Adipocyte (in vitro differentiated cells): ENCODE measurements at regions not wholly inside any gene's neighbourhood (a gene's known extent, or its start where the extent isn't known, plus 50 kb on each side); places are given as distances from the start of the nearest gene placed in this dataset.

Experiments
- DNase-seq: peaks from one replicate; pipeline ENCODE4 v3.0.0-alpha.2; 2015; ENCODE audit warnings: low read depth
- H3K27me3 ChIP-seq: replicated peaks from 2 replicates; pipeline ENCODE4 v1.7.0; 2013; ENCODE audit warnings: mild to moderate bottlenecking, low read length, moderate library complexity; ENCODE audit not compliant: control insufficient read depth, insufficient read depth
- H3K36me3 ChIP-seq: 2 replicates; pipeline ENCODE4 v1.7.0; 2013; ENCODE audit warnings: low read length, mild to moderate bottlenecking, moderate library complexity; ENCODE audit not compliant: control insufficient read depth, insufficient read depth, severe bottlenecking
- H3K4me1 ChIP-seq: 2 replicates; pipeline ENCODE4 v1.7.0; 2013; ENCODE audit warnings: mild to moderate bottlenecking, low read length, moderate library complexity; ENCODE audit not compliant: control insufficient read depth, insufficient read depth
- H3K4me3 ChIP-seq: 2 replicates; pipeline ENCODE4 v1.7.0; 2013; ENCODE audit warnings: mild to moderate bottlenecking, low read length, moderate library complexity
- H3K9ac ChIP-seq: 2 replicates; pipeline ENCODE4 v1.7.0; 2013; ENCODE audit warnings: mild to moderate bottlenecking, low read length, moderate library complexity
- H3K9me3 ChIP-seq: 2 replicates; pipeline ENCODE4 v1.7.0; 2013; ENCODE audit warnings: mild to moderate bottlenecking, low read length, moderate library complexity; ENCODE audit not compliant: control insufficient read depth

DNA sequence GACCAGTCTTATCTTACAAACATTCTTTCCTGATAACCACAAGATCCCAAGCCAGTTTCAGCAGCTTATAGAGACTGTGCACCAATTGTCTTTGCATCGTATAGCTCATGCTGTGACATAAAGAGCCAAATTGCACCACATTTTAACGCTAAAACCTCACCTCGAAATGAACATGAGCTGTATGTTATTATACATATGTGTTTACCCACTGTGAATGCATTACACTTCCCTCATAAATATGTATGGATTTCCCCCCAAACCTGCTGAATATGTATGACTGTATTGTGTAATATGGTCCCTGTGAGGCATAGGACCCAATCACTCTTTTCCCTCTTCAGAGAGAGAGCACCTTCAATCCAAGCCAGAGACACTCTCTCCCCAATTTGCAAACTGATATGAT, 692.4 kb downstream of the NLGN4X start:
- Histone ChIP-seq H3K9me3 (no peaks in the 10 kb centered on the region), H3K27me3 (no peaks in the 10 kb centered on the region), H3K4me3 (no peak overlapping the region), H3K9ac (no peak overlapping the region), H3K36me3 (no peaks in the 10 kb centered on the region), H3K4me1 (no peaks in the 10 kb centered on the region)
- DNase-seq, result no peak

DNA sequence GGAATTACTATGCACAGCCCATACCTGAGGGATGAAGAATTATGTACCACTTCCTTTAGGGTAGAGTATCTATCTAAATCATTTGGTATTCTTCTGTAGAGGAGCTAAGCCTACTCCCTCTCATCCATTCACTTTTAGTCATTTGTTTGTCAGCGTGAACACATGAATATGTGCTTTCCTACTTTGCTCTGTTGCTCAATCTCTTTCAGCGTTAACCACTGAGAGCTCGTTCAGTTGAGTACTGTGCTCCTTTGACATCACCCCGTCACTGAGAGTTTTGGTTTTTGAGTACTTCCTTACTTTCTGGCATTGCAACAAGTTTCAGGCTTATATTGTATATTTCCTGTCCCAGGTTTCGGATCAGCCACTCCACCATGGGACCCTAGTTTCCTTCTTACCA, 700.6 kb downstream of the NLGN4X start:
- H3K4me3 ChIP-seq, result no peak overlapping the region
- no peak for DNase-seq
- no peaks in the 10 kb centered on the region for H3K27me3 ChIP-seq
- H3K4me1 ChIP-seq, result no peaks in the 10 kb centered on the region
- H3K9ac ChIP-seq, result no peak overlapping the region
- H3K9me3 ChIP-seq, result no peaks in the 10 kb centered on the region
- no peaks in the 10 kb centered on the region for H3K36me3 ChIP-seq

DNA sequence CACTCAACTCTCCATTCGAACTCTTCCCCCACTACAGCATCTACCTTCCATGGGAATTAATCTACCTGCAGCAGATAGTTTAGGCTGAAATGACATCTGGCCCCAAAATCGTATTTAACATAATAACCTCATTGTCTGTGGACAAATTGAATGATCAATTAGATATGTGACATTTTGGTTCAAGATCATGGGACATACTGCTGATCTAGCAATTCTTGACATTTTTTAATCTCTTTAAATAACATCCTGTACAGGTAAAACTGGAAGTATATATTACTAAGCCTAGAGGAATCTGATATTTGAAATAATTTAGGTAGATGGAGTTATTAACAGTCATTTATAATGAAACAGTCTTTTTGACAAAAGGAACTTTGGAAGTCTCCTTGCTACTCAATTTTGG, 702.5 kb downstream of the NLGN4X start:
- Histone ChIP-seq H3K4me3 (no peak overlapping the region), H3K9ac (no peak overlapping the region), H3K27me3 (no peaks in the 10 kb centered on the region), H3K4me1 (no peaks in the 10 kb centered on the region), H3K36me3 (no peaks in the 10 kb centered on the region), H3K9me3 (no peaks in the 10 kb centered on the region)
- no peak for DNase-seq

DNA sequence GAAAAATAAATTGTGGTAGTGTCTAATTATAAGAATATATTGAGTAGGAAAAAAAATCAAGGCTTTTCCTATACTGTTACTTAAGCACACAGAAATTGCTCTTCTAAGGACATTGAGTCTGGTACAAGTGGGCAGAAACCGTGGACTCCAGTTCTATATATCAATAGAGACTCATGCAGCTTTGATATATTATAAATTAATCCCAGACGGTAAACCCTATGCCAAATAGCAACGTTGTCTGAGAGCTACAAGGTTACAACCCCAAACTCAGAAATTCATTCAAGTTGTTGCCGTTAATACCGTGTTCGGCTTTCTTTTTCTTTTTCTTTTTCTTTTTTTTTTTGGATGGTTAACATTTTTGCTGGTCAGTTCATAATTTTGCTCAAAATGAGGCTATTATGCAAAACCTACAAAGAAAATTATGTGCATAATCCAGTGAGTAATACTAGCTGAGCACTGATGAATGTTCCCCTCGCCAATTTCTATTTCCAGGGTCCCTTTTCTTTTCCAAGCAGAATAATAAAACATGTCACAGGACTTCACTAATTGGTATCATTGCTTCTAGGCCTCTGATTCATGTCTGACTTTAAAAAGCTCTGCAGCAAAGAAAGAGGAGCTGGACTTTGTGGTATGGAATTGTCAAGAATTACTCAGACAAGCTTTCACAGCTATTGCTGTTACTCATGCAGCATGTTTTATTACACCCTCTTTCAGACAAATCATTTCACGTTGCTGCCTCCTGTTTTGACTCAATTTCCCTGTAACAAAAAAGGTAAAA, 737.7 kb downstream of the NLGN4X start:
- H3K9me3 ChIP-seq, result no peaks in the 10 kb centered on the region
- no peaks in the 10 kb centered on the region for H3K4me1 ChIP-seq
- H3K9ac ChIP-seq, result no peak overlapping the region
- H3K36me3 ChIP-seq, result no peaks in the 10 kb centered on the region
- no peak overlapping the region for H3K4me3 ChIP-seq
- DNase-seq, result no peak
- no peaks in the 10 kb centered on the region for H3K27me3 ChIP-seq

DNA sequence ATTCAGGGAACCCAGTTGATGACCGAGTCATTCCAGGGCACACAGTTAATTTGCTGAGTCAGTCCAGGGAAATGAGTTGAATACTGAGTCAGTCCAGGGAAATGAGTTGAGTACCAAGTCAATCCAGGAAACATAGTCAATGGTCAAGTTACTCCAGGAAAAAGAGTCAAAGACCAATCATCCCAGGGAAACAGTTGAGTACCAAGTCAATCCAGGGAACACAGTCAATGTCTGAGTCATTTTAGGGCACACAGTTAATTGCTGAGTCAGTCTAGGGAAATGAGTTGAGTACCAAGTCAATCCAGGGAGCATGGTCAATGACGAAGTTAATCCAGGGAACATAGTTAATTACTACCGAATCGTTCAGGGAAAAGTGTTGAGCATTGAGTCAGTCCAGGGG, 754.4 kb downstream of the NLGN4X start:
- H3K9ac ChIP-seq, result no peak overlapping the region
- H3K4me1 ChIP-seq, result no peaks in the 10 kb centered on the region
- H3K27me3 ChIP-seq, result no peaks in the 10 kb centered on the region
- no peak for DNase-seq
- no peak overlapping the region for H3K4me3 ChIP-seq
- no peaks in the 10 kb centered on the region for H3K36me3 ChIP-seq
- peaks cover 13% of the 10 kb centered on the region for H3K9me3 ChIP-seq

DNA sequence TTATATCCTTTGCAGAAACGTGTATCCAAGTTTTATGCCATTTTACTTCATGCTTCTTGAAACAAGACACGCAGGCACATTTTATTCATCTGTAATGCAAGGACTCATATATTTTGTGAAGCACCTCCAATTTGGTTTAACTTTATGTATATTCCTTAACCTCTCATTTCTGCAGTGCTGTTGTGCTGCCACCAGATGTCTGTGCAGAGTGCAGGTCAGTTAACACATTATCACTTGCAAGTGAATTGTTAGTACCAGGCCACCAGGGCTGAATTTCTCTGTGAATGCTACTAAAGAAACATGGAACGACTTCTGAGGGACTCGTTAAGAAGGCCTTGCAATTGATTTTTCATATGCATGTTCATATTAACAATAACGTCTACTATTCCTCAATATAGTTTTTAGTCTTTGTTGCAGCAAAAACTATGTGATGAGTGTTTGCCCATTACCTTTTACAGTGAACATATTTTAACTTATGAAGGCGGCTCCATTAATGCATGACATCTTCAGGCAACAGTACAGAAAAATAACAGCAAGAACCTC, 770.3 kb downstream of the NLGN4X start:
- DNase-seq, result no peak
- H3K36me3 ChIP-seq, result no peaks in the 10 kb centered on the region
- H3K9ac ChIP-seq, result no peak overlapping the region
- no peaks in the 10 kb centered on the region for H3K4me1 ChIP-seq
- H3K9me3 ChIP-seq, result no peaks in the 10 kb centered on the region
- H3K27me3 ChIP-seq, result no peaks in the 10 kb centered on the region
- H3K4me3 ChIP-seq, result no peak overlapping the region

DNA sequence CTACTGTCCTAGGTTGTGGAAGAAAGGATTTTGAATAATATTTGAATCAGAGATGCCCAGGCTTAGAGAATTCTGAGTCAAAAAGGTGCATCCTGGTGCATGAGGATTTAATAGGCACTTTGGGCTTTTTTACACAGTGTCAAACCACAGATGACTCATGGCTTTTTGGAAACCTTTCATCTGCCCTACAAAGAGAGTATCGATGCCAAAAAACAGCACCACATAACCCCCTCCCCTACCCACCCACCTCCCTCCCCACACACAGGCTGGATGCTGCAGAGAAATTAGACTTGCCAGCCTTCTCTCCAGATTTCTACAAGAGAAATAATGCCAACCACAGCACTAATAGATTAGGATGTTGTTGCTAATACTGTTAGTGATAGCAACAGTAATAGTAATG, 779.3 kb downstream of the NLGN4X start:
- no peaks in the 10 kb centered on the region for H3K4me1 ChIP-seq
- no peaks in the 10 kb centered on the region for H3K36me3 ChIP-seq
- no peaks in the 10 kb centered on the region for H3K27me3 ChIP-seq
- no peaks in the 10 kb centered on the region for H3K9me3 ChIP-seq
- no peak overlapping the region for H3K4me3 ChIP-seq
- no peak for DNase-seq
- no peak overlapping the region for H3K9ac ChIP-seq

DNA sequence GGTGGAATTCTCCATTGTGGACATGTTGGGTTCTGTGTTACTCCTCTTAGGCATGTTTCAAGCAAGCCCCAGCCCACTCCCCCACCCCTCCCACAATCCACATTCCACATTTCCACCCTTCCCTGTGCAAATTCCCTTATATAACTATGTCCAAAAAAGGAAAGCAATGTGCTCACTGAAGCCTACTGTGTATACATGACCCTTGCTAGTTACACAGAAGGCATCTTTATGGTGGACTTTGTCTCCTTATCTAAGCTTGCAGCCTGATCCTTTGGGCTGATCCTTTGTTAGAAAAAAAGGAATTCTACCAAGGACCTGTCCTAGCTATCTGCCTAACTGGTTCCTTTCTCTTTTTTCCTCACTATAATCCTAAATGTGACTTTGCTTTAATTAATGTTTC, 796.8 kb downstream of the NLGN4X start:
- Histone ChIP-seq H3K27me3 (no peaks in the 10 kb centered on the region), H3K9me3 (peaks cover 4% of the 10 kb centered on the region), H3K4me1 (no peaks in the 10 kb centered on the region), H3K4me3 (no peak overlapping the region), H3K36me3 (no peaks in the 10 kb centered on the region), H3K9ac (no peak overlapping the region)
- no peak for DNase-seq

DNA sequence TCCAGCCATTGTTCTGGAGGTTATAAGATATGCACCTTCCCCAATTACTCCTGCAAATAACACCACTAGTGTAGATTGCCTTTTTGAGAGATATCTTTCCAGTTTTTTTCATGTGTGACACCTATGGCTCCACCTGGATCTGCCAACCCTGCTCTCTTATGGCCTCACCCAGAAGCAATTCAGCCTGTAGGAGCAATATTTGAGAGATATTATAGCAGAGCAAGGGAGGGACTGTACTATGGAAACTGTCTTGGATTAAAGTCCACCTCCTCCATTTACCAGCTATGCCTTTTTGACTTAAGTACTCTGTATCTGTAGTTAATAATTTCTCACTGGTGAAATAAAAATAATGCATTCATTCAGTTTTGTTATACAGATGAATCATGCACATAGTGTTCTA, 803.5 kb downstream of the NLGN4X start:
- H3K9ac ChIP-seq, result no peak overlapping the region
- peaks cover 8% of the 10 kb centered on the region for H3K9me3 ChIP-seq
- H3K27me3 ChIP-seq, result no peaks in the 10 kb centered on the region
- H3K4me3 ChIP-seq, result no peak overlapping the region
- no peaks in the 10 kb centered on the region for H3K4me1 ChIP-seq
- no peak for DNase-seq
- H3K36me3 ChIP-seq, result no peaks in the 10 kb centered on the region

DNA sequence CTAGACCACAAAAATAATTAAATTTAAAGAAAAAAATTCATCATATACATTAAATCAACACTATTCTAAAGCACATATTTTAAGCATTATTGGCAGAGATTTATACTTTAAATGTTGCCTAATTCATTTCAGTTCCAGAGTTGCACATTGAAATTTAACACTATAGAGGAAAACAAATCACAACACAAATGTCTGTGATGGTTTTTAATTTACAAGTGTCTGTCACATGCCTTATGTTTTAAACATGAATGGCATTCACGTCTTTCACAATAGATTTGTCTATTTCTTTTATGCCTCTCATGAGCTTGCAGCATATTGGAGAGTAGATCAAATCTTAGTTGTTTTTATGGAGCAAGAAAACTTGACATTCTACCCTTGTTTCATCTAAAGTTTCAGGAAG, 811.3 kb downstream of the NLGN4X start:
- no peak for DNase-seq
- H3K9me3 ChIP-seq, result no peaks in the 10 kb centered on the region
- H3K4me1 ChIP-seq, result no peaks in the 10 kb centered on the region
- no peaks in the 10 kb centered on the region for H3K36me3 ChIP-seq
- no peaks in the 10 kb centered on the region for H3K27me3 ChIP-seq
- H3K9ac ChIP-seq, result no peak overlapping the region
- no peak overlapping the region for H3K4me3 ChIP-seq

DNA sequence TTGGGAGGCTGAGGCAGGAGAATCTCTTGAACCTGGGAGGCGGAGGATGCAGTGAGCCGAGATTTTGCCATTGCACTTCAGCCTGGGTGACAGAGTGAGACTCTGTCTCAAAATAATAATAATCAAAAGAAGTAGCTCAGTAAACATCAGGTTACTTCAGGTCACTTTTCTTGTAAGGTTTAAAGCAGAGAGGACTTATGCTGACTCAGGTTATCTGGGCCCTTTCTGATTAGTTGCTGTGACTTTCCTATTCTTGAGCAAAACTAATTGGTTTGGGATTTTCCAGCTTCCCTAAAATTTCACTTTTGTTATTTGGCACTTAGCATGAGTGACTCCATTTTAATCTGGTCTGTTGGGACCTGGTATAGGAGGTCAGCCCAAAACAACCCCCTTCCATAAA, 812.9 kb downstream of the NLGN4X start:
- Histone ChIP-seq H3K4me1 (no peaks in the 10 kb centered on the region), H3K4me3 (no peak overlapping the region), H3K27me3 (no peaks in the 10 kb centered on the region), H3K36me3 (no peaks in the 10 kb centered on the region), H3K9me3 (no peaks in the 10 kb centered on the region), H3K9ac (no peak overlapping the region)
- no peak for DNase-seq

DNA sequence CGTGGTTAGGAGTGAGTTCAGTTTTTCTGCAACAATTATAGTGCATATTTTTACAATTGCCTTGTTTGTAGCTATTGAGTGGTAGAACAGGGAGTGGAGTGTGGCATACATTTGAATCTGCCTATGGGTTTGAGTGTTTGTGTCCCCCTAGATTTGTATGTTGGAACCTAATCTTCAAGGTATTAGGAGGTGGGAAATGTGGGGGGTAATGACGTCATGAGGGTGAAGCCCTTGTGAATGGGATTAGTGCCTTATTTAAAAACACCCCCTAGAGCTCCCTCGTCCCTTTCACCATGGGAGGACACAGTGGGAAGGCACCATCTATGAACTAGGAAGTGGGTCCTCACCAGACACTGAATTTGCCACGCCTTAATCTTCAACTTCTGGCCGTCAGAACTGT, 819.6 kb downstream of the NLGN4X start:
- Histone ChIP-seq H3K36me3 (no peaks in the 10 kb centered on the region), H3K4me1 (no peaks in the 10 kb centered on the region), H3K4me3 (no peak overlapping the region), H3K9me3 (no peaks in the 10 kb centered on the region), H3K27me3 (no peaks in the 10 kb centered on the region), H3K9ac (no peak overlapping the region)
- DNase-seq, result no peak
